AG04450 (cell line): ENCODE measurements at regions not wholly inside any gene's neighbourhood (a gene's known extent, or its start where the extent isn't known, plus 50 kb on each side); places are given as distances from the start of the nearest gene placed in this dataset.

Experiments used
- CTCF ChIA-PET: fragments of 300-600, 350-600 bp; formaldehyde crosslinking; extraction: SDS; loops from one replicate; lab custom pipeline; 2022; ENCODE audit warnings: antibody characterized with exemption, inconsistent platforms; lab: Charles Lee
- POLR2A ChIA-PET: fragments of 350-600 bp; formaldehyde crosslinking; extraction: SDS; loops from one replicate; lab custom pipeline; 2021; ENCODE audit warnings: antibody characterized with exemption, inconsistent platforms; lab: Yijun Ruan, JAX
- DNase-seq: peaks from one replicate; pipeline ENCODE4 v3.0.0-alpha.2; 2011; ENCODE audit warnings: low read depth, low spot score
- H3K27ac ChIP-seq: one replicate; pipeline ENCODE4 v1.5.1; 2012; ENCODE audit warnings: low read depth, low read length, control low read depth
- H3K27me3 ChIP-seq: one replicate; pipeline ENCODE4 v1.6.0; 2012; ENCODE audit warnings: low read length; ENCODE audit not compliant: control insufficient read depth, insufficient read depth
- H3K4me3 ChIP-seq: 2 replicates; pipeline ENCODE4 v1.5.1; 2011; ENCODE audit warnings: mild to moderate bottlenecking, low read depth, low read length, control low read depth
- H3K9me3 ChIP-seq: 2 replicates; pipeline ENCODE4 v1.5.1; 2012; ENCODE audit warnings: low read length; ENCODE audit not compliant: control insufficient read depth, insufficient read depth
- TF ChIP-seq, protein P1 (sequence below): IDR thresholded peaks from 2 replicates; pipeline ENCODE4 v1.5.1; 2011; ENCODE audit warnings: low read depth, low read length, control low read depth, inconsistent platforms

DNA sequence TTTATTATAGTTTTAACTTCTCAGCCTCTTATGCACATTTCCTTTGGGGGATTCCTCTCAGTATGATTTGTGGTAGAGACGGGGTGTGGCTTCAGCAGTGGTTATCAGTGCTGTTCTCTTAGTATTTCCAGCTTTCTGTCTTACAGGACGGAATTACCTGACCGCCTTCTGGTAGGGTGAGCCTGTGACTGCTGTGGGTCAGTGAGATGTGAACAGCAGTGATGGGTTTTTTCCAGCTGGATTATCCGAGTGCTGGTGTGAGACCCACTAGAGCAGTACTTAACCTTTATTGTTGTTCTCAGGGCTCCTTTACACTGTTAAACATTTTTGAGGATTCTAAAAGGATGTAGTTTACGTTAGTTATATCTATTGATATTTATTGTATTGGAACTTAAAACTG, 135.2 kb downstream of the SLIT2 start:
- CTCF ChIA-PET: interaction anchor here (5.2 kb wide), 1 partner anchor 8 kb away, joined by 29 read pairs; no protein-coding TSS in a partner anchor
- Histone ChIP-seq H3K27ac (no peak overlapping the region), H3K9me3 (no peaks in the 10 kb centered on the region), H3K4me3 (no peak overlapping the region), H3K27me3 (no peaks in the 10 kb centered on the region)
- TF ChIP-seq, protein P1, sequence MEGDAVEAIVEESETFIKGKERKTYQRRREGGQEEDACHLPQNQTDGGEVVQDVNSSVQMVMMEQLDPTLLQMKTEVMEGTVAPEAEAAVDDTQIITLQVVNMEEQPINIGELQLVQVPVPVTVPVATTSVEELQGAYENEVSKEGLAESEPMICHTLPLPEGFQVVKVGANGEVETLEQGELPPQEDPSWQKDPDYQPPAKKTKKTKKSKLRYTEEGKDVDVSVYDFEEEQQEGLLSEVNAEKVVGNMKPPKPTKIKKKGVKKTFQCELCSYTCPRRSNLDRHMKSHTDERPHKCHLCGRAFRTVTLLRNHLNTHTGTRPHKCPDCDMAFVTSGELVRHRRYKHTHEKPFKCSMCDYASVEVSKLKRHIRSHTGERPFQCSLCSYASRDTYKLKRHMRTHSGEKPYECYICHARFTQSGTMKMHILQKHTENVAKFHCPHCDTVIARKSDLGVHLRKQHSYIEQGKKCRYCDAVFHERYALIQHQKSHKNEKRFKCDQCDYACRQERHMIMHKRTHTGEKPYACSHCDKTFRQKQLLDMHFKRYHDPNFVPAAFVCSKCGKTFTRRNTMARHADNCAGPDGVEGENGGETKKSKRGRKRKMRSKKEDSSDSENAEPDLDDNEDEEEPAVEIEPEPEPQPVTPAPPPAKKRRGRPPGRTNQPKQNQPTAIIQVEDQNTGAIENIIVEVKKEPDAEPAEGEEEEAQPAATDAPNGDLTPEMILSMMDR: no peak
- POLR2A ChIA-PET: interaction anchor here (0.6 kb wide), 1 partner anchor 1378 kb away, joined by 4 read pairs; no protein-coding TSS in a partner anchor
- no peak for DNase-seq

DNA sequence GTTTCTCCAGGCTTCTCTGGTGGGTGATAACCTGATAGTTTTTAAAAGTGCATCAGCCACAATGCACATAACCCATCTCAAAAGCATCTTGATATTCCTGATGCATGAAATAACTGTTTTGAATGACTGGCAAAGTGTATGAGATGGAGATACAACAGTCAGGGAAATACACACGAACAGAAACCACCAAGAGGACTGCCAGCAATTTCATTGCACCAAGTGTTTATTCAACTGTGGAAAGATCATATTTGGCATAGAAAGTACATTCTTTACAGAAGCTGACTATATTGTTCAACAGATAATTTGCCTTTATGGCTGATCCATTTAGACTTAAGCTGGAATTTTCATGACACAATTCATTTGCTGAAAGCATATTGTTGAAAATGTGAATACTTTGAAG, 139.5 kb downstream of the SLIT2 start:
- CTCF ChIA-PET: no interaction called here
- POLR2A ChIA-PET: no interaction called here
- no peak for DNase-seq

DNA sequence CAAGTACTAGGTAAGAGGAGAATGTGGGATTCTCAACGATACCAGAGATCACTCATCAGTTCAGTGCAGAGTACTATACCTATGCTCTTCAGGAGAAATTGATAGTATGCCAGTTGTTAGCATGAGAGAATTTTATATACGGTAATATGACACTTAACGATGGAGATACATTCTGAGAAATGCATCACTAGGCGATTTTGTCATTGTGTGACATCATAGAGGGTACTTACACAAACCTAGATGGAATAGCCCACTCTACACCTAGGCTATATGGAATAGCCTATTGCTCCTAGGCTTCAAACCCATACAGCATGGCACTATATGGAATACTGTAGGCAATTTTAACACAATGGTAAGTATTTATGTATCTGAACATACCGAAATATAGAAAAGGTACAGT, 140.2 kb downstream of the SLIT2 start:
- POLR2A ChIA-PET: no interaction called here
- Histone ChIP-seq H3K4me3 (no peak overlapping the region), H3K27ac (no peak overlapping the region), H3K9me3 (no peaks in the 10 kb centered on the region), H3K27me3 (no peaks in the 10 kb centered on the region)
- no peak for DNase-seq
- TF ChIP-seq, protein P1: no peak
- CTCF ChIA-PET: no interaction called here

More for the DNA sequence above, 139.5 kb downstream of the SLIT2 start:
- no peak overlapping the region for H3K4me3 ChIP-seq
- H3K9me3 ChIP-seq: no peaks in the 10 kb centered on the region
- H3K27me3 ChIP-seq: no peaks in the 10 kb centered on the region
- TF ChIP-seq, protein P1: no peak
- H3K27ac ChIP-seq: no peak overlapping the region

DNA sequence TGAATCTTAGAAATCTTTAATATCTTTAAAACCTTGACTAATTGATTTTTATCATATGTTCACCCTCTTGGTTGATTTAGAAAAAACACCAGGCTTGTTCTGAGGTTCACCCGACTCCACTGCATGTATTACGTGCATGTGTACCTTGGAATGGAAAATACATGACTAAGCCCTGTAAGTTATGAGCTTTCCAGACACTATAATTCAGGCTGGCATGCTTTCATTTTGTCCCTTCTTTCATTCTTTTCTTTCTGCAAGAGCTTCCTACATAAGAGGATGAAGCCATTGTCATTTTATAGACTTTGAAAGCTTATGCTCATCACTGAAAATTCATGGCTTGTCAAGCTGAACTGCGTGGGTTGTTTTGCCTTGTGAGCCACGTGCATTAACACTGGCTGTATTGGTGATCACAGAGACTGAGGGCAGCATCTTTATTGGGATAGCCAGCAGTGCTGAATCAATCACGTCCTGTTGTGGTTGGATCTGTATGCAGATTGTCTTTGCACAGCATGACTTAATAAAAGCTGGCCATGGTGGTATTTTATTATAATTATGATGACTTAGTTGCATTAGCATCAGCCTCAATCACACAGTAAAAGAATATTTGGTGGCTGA, 141.9 kb downstream of the SLIT2 start:
- DNase-seq: no peak
- Histone ChIP-seq H3K27me3 (no peaks in the 10 kb centered on the region), H3K9me3 (no peaks in the 10 kb centered on the region), H3K4me3 (no peak overlapping the region), H3K27ac (no peak overlapping the region)
- TF ChIP-seq, protein P1: no peak
- ChIA-PET CTCF (interaction anchor here (0.6 to 3.1 kb wide), 5 partner anchors 9 to 88 kb away, joined by 3 to 29 read pairs (median 7); no protein-coding TSS in a partner anchor), POLR2A (no interaction called here)

DNA sequence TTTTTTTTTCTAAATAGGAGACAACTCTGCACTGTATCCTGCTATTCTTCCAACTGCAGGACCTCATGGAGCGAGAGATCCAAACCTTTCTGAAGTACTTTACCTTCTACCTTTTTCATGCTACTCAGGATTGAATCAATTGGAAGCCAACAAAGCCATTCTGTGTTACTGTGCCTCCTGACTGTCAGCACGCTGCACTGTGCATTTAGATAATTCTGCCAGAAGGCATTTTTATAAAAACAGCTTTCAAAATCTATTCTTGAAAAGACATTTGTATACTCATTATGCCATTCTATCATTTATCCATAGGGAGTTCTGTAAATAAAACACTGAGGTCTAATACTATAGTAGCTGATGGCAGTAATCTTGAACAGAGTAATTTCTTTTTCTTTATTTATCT, 142.8 kb downstream of the SLIT2 start:
- no peak overlapping the region for H3K4me3 ChIP-seq
- H3K27me3 ChIP-seq: no peaks in the 10 kb centered on the region
- H3K27ac ChIP-seq: no peak overlapping the region
- ChIA-PET POLR2A (no interaction called here), CTCF (interaction anchor here (0.6 to 3.1 kb wide), 20 partner anchors 10 to 150 kb away, joined by 3 to 29 read pairs (median 4); no protein-coding TSS in a partner anchor)
- TF ChIP-seq, protein P1: no peak
- no peaks in the 10 kb centered on the region for H3K9me3 ChIP-seq
- DNase-seq: no peak
